ENCODE measurements at regions not wholly inside any gene's neighbourhood (a gene's known extent, or its start where the extent isn't known, plus 50 kb on each side); places are given as distances from the start of the nearest gene placed in this dataset.

DNA sequence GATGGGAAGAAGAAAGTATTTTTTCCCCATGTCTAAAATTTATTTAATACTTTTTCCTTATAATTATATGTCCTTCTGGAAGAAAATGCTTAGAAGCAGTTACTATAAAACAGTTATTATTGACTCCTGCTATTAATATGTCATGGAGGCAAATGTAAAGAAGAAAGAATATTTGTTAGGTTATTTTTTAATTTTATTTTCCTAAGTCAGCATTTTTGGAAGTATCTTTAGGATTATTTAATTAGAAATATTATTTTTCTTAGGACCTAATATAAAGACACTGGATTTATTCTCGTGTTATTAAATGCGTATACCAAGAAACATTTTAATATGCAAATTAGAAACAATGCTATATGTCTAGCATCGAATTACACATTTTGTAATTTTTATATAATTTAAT lies 687.7 kb downstream of the TRAM1L1 start:
- DNase-seq: no peak

DNA sequence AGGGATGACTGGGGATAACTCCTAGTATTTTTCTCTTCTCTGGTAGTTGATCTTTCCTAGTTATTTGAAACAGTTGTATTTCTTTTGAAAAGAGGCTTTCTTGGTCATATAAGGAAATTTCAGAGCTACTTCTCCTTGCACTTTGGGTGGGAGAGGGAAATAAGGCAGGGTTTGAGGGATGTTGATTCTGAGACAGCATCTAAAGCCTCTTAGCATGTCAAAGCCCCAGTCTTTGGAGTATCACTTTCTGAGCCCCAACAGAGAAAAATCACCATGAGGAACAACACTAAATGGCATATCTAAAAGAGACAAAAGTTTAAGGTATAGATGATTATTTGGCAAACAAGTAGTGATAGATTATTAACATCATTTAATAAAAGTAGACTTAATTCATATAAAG lies 688.1 kb downstream of the TRAM1L1 start:
- no peak for DNase-seq

DNA sequence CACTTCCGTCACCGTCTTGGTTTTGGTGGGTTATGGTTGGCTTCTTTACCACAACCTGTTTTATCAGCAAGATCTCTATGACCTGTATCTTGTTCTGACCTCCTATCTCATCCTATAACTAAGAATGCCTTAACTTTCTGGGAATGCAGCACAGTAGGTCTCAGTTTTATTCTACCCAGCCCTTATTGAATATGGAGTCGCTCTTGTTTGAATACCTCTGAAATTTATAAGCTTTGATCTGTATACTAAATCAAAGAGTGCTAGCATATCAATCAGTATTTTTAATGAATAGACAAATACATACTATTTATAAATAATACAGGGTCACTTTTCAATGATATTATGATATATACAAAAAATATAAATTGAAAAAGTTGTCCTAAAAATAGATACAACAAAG lies 690.0 kb downstream of the TRAM1L1 start:
- DNase-seq: no peak

DNA sequence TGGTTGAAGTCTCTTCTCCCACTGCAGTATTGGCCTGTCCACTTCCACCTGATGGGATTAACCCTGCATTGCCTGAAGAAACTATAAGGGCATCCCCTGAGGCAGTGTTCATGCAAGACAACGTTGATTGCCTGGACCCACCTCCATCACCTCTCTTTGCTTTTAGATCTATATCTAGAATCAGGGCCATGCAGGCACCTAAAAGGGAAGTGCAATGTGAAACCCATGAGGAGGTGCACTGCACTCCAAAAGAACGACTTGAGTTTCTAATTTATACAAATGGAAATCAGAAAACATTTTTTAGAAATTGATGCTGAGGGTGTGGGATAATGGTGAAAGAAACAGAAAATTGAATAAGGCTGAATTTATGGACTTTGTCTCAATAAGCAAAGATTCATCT lies 694.4 kb downstream of the TRAM1L1 start:
- no peak for DNase-seq

DNA sequence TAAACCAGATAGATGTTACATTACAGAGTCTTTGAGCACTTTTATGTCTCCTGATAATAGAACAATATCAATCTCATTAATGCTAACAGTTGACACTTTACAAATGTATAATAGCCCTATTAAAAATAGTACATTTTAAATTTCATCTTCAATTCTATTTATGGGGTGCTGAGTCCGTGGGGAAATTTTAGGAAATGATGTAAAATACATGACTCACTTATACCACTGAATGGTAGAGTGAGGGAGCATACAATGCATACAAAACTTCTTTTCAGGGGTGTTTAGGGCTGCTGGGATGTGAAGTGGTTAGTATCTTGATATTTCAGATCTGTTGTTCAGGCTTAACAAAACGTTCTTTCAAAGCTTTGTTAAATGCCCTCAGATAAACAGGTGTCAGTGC lies 696.2 kb downstream of the TRAM1L1 start:
- DNase-seq: no peak

DNA sequence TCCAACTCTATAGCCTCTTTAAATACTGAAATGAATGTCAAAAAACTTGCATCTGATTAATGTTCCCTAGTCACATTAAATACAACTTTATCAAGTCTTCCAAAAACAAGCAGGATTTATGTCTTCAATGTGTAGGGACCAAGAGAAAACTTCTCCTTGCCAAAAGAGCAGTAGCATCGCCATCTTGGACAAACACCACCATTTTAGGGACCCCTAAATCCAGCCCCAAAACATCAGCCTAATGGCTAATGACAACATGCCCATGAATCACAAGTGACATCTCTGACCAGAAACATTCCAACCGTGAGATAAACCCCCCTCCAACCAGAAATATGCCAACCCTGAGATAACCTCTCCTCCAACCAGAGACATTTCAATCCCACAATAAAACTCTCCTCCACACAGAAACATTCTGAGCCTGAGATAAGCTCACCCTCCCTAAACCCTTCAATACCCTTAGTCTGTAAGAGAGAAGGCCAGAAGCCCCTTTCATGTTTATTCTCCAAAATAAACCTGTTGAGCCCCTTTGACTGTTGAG lies 697.4 kb downstream of the TRAM1L1 start:
- DNase-seq: no peak

DNA sequence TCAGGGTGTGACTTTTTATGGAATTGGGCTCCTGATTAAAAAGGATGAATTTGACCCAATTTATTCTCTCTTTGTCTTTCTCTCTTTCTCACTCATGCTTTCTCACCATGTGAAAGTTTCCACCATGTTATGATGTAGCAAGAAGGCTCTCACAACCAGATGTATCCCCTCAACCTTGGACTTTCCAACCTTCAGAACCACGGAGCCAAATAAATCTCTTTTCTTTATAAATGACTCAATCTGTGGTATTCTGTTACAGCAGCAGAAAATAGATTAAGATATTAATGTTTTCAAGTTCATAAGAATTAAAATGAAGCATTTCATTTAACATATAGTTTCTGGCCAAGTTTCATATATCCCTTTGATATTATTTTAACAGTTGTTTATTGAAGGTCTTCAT lies 698.5 kb downstream of the TRAM1L1 start:
- DNase-seq: no peak

DNA sequence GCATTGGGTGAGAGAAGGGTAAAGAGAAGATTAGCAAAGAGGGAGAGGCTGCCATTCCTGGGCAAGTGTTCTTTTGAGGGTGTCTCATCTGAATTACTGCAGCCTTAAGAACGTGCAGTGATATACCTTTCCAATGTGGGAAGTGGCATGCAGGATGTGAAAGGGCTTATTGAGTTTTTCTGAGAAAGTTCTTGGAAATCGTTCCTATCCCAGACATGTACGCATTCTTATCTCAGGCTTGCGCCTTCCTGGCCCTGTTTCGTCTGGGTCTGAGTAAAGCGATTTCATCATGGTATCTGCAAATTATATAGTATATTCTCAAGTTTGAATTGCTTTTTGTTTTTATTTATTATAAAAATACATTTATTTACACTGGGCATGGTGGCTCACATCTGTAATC lies 699.8 kb downstream of the TRAM1L1 start:
- no peak for DNase-seq

DNA sequence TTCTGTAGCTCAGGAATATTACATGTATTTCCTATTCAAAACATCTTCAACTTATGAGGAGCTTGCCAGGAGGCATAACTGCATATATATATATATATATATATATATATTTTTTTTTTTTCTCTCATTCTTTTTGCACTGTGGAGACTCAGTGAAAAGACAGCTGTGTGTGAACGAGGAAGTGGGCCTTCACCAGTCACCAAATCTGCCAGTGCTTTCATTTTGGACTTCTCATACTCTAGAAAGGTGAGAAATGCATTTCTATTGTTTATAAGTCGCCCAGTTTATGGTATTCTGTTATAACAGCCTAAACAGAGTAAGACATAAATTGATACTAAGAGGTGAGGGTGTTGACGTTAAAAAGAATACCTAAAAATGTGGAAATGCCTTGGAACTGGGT lies 710.6 kb downstream of the TRAM1L1 start:
- no peak for DNase-seq

DNA sequence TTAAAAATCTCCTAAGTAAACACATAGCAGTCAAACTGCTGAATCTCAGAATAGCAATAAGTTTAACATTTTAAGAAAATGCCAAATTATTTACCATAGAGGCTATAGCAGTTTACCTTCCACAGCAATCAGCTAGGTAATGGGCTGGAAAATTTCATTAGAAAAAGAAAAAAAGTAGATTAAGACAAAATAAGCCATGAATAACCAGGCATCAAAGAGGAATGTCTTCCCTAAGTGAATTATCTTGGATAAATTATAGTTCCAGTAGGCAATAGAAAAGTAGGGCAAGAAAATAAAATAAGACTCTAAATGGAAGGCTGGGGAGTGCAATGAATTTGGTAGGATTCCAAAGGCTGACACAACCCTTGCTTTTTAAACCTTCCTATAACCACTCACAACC lies 722.8 kb downstream of the TRAM1L1 start:
- DNase-seq: no peak

DNA sequence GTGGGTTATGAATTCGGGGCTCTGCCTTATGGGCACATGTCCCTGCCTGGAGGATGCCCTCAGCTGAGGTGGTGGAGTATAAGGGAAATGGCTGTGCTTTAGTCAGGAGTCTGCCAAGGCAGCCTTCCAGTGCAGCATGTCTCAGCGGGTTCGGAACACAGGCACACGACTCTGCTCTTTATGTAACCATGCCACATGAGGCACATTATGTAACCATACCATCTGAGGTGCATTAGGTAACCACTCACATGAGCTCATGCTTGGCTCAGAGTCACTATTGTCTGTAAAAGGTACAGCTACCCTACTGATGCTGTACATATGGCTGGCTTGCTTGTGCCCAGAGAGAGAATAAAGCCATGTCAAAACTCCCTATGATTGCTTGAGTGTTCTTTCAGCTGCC lies 723.6 kb downstream of the TRAM1L1 start:
- no peak for DNase-seq

DNA sequence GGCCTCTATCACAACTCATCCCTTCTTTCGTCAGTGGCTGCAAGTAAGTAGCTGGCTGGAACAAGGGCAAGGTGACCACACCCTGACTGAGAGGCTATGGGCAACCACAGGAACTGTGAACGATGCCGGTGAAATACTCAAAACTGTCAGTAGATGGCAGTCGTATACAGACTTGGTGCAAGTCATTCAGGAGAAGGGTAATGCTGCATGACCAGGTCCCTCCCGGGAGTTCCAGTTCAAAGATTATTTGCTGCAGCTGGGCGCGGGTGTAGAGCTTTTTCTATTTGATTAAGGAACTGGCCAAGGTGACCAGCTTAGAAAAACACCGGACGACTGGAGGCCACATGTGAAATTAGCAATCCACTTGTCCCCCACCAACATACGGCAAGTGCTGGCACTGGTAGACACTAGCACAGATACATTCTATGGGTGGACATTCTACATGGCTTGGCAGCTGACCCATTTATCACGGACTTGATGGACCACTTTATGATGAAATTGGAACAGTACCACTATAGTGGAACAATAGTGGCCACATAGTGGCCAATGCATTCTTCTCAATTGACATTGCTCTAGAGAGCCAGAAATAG lies 726.6 kb downstream of the TRAM1L1 start:
- peak; percentile 74 for DNase-seq

DNA sequence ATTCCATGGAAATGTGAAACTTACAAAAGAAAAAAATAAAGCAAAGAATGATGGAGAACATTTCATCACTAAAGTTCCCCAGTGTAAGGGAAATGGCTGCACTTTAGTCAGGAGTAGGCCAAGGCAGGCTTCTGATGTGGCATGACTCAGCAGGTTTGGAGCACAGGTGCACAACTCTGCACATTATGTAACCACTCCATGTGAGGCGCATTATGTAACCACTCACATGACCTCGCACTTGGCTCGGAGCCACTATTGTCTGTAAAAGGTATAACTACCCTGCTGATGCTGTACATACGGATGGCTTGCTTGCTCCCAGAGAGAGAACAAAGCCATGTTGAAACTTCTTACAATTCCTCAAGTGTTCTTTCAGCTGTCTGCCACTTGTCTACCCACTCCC lies 727.6 kb downstream of the TRAM1L1 start:
- DNase-seq: no peak

DNA sequence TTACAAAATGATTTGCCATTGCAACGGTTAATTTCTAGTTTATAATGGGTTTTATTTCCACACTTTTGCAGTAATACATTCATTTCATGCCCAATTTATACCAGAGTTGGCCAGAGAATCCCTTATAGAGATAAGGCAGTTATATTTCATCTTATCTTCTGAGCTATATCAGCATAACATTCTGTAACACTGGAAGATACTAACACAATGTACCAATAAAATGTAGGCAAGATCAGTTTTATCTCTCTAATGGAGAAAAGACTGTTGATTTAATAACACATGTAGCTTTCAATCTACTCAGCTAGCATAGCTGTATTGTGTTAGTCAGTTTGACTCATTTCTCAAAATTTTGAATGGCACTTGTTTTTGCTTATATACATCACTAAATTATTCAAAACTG lies 738.6 kb downstream of the TRAM1L1 start:
- DNase-seq: no peak

DNA sequence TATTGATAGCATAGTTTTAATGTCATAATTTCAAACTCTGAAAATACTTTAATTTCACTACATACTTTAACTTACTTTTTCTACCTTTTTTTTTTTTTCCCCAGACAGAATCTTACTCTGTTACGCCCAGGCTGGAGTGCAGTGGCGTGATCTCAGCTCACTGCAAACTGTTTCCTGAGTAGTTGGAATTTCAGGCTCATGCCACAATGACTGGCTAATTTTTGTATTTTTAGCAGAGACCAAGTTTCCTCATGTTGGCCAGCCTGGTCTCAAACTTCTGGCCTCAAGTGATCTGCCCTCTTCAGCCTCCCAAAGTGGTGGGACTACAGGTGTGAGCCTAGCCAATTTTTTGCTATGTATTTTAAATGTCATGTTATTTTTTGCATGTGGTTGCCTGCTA lies 741.6 kb downstream of the TRAM1L1 start:
- DNase-seq: no peak

DNA sequence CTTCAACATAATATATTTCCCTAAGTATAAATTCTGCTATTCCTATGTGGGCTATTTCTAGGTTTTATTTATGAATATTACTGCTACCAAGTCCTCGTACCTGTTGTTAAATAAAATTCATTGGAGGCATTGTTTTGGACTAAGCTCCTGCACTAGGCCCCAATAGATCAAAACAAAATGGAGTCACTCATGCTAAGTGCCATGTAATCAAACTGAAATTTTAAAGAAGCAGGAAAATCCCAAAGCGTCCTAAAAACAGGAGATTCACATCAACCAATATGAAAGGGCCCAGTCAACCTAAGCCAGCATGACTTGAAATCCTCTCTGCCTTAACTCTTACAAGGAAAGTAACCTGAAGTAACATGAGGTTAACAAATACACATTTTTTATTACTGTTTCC lies 743.2 kb downstream of the TRAM1L1 start:
- DNase-seq: no peak

DNA sequence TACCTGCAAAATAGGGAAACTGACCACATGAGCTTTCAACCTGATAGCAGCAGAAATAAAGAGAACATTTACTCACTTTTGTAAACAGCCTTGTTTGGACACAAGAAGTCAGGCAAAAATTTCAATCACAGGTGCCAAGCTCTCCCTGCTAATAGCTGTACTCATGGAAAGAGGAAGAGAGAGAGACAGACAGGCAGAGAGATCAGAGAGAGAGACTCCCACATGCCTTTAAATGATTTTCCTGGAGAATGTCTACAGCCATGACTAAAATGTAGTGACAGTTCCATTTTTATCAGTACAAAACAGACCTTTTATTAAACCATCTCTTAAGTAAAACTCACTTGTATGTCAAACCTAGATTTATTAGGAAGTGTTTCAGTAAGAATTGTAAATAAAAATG lies 752.9 kb downstream of the TRAM1L1 start:
- DNase-seq: no peak

DNA sequence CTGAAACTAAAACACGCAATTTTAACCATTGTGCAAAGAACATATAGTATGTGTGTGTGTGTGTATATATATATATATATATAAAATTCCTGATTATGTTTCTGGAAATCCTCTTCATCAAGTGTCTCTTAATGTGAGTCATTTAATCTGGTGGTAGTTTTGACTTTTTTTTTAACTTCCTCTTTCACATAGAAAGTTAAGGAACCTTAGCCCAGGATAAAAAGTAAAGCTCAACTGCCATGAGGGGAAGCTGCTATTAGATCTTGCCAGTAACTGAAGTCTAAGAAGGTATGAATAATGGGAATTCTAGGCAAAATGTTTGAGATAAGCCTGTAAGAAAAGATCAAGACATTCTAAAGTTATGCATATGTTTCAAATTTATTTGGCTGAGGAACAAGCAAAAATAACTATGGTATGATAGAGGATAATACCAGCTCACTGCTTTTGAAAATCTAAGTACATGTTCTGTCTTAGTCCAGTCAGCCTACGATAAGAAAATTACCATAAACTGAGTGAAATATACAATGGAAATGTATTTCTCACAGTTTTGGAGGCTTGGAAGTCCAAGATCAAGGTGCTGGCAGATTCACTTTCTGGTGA lies 757.0 kb downstream of the TRAM1L1 start:
- no peak for DNase-seq

DNA sequence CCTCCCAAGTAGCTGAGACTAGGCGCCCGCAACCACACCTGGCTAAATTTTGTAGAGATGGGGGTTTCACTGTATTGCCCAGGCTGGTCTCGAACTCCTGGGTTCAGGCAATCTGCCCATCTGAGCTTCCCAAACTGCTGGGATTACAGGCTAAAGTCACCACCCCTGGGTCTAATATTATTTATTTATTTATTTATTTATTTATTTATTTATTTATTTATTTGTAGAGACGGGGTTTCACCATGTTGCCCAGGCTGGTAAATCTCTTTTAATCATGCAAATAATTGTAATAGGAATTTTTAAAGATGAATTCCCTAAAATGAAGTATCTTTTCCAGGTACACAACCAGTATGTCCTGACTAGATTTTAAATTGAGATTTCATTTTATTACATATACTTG lies 761.8 kb downstream of the TRAM1L1 start:
- no peak for DNase-seq

DNA sequence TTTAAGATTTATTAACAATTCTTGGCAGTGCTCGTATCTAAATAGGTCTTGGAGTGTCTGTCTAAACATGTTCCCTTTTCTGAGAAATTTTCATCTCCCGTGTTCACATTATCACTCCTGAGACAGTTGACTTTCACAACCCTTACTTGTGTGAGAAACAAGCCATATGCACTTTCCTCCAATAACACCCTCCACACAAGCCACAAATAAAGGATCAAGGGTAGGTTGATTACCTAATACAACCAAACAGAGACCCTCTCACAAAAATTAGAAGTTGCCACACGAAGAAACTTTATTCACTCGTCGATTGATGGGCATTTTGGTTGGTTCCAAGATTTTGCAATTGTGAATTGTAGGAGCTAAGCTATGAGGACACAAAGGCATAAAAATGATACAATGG lies 763.9 kb downstream of the TRAM1L1 start:
- DNase-seq: no peak

DNA sequence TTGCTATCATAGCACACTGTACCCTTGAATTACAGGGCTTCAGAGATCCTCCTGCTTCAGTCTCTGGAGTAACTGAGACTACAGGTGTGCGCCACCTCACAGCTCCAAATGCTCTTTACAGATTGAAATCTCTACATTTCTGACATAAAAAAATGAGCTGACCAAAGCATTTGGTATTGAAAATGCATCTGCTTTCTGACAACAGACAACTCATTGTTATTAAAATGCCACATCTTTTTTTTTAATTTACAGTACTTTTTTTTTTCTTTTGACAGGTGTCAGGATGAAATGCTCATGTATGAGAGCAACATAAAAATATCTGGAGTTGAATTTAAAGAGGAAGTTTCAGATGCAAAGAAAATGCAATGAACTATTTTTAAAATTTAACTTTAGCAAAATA lies 764.5 kb downstream of the TRAM1L1 start:
- DNase-seq: no peak

DNA sequence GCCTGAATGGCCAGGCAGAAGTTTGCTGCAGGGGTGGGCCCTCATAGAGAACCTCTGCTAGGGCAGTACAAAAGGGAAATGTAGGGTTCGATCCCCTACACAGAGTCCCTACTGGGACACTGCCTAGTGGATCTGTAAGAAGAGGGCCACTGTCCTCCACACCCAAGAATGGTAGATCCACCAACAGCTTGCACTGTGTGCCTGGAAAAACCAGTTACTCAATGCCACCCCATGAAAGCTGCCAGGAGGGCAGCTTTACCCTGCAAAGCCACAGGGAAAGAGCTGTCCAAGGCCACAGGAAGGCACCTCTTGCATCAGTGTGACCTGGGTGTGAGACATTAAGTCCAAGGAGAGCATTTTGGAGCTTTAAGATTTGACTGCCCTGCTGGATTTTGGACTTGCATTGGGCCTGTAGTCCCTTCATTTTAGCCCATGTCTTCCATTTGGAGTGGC lies 781.6 kb downstream of the TRAM1L1 start:
- DNase-seq: no peak

DNA sequence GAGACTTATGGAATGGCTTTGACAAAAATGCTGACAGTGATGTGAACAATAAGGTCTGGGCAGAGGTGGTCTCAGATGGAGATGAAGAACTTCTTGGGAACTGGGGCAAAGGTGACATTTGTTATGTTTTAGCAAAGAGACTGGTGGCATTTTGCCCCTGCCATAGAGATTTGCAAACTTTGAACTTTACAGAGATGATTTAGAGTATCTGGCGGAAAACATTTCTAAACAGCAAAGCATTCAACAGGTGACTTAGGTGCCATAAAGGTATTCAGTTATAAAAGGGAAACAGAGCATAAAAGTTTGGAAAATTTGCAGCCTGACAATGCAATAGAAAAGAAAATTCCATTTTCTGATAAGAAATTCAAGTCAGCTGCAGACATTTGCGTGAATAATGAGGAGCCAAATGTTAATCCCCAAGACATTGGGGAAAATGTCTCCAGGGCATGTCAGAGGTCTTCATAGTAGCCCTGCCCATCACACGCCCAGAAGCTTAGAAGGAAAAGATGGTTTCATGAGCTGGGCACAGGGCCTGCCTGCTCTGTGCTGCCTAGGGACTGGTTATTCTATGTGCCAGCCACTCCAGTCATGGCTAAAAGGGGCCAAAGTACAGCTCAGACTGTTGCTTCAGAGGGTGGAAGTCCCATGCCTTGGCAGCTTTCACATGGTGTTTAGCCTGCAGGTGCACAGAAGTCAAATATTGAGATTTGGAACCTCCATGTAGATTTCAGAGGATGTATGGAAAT lies 782.2 kb downstream of the TRAM1L1 start:
- no peak for DNase-seq

DNA sequence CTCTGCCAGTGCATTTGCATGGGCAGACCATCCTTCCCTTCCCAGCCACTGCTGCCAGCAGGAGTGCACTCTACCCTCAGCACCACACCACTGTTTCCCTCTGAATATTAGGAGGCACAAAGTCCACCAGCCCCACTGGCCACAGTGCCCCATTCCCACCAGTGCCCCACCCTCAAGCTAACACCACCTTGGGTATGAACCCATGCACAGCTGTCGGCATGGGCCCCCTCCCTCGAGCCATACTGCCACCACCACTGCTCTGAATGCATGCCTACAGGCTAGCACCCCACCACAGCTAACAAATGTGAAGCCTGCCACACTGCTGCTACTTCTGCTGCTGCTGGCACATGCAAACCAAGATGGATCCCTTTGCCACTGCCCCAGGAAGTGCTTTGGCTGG lies 810.4 kb downstream of the TRAM1L1 start:
- DNase-seq: no peak
